ENCODE measurements at regions not wholly inside any gene's neighbourhood (a gene's known extent, or its start where the extent isn't known, plus 50 kb on each side); places are given as distances from the start of the nearest gene placed in this dataset.

DNA sequence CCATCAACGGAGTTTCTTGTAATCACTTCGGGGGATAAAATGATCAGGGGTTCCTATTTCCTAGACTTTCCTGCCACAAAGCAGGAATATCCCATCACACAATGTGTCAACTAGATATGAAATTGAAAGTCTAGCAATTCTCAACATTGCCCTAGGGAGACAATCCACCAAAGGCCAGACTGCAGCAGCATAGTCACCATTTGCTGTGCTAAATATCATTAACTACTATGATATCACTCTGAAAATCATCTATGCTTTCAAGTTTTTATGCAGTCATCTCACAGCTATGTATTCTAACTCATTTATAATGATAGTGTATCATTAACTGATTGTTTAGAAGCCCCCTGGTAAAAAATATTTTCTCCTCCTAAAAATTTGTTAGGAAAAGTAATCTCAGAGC is 342.6 kb upstream of the CDH6 start:
- TF ChIP-seq, protein P1, sequence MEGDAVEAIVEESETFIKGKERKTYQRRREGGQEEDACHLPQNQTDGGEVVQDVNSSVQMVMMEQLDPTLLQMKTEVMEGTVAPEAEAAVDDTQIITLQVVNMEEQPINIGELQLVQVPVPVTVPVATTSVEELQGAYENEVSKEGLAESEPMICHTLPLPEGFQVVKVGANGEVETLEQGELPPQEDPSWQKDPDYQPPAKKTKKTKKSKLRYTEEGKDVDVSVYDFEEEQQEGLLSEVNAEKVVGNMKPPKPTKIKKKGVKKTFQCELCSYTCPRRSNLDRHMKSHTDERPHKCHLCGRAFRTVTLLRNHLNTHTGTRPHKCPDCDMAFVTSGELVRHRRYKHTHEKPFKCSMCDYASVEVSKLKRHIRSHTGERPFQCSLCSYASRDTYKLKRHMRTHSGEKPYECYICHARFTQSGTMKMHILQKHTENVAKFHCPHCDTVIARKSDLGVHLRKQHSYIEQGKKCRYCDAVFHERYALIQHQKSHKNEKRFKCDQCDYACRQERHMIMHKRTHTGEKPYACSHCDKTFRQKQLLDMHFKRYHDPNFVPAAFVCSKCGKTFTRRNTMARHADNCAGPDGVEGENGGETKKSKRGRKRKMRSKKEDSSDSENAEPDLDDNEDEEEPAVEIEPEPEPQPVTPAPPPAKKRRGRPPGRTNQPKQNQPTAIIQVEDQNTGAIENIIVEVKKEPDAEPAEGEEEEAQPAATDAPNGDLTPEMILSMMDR (IDR thresholded peaks at IDR 0.05; ENCODE audit: control insufficient read depth, insufficient read depth, low read depth, low read length, missing control alignments) = no peak
- H3K4me3 ChIP-seq (ENCODE audit: control insufficient read depth, low read depth, low read length) = no peak overlapping the region
- no peak for DNase-seq (ENCODE audit: low read depth)

- H3K4me3 ChIP-seq (ENCODE audit: control insufficient read depth, low read depth, low read length) = no peak overlapping the region
- TF ChIP-seq, protein P1 (IDR thresholded peaks at IDR 0.05; ENCODE audit: control insufficient read depth, insufficient read depth, low read depth, low read length, missing control alignments) = no peak
- DNase-seq (ENCODE audit: low read depth) = no peak
These were observed 343.4 kb upstream of the CDH6 start for GRCh38 chr5:30849931-30850710.

- DNase-seq (ENCODE audit: low read depth) = no peak
- TF ChIP-seq, protein P1 (IDR thresholded peaks at IDR 0.05; ENCODE audit: control insufficient read depth, insufficient read depth, low read depth, low read length, missing control alignments) = no peak
These were observed 347.3 kb upstream of the CDH6 start for GRCh38 chr5:30846171-30846570.

DNA sequence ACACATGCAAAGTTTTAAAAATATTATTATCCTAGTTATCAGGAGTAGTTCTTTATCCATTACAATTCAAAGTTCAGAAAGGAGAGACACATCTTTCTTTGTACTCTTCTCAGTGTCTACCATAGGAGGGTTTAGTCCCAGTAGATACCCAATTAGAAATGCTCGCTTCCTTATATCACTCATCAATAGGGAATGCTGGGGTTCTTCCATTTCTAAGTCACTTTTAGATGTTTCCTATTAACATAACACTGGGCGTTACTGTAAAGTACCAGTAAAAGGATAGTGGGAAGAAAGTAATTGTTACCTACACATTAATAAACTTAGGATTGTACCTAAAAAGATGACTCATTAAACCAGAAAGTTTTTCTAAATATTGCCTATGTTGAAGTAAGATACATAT is 348.3 kb upstream of the CDH6 start:
- H3K4me3 ChIP-seq (ENCODE audit: control insufficient read depth, low read depth, low read length) = no peak overlapping the region
- TF ChIP-seq, protein P1 (IDR thresholded peaks at IDR 0.05; ENCODE audit: control insufficient read depth, insufficient read depth, low read depth, low read length, missing control alignments) = no peak
- DNase-seq (ENCODE audit: low read depth) = no peak

More at GRCh38 chr5:30846171-30846570, 347.3 kb upstream of the CDH6 start:
- no peak overlapping the region for H3K4me3 ChIP-seq (ENCODE audit: control insufficient read depth, low read depth, low read length)

DNA sequence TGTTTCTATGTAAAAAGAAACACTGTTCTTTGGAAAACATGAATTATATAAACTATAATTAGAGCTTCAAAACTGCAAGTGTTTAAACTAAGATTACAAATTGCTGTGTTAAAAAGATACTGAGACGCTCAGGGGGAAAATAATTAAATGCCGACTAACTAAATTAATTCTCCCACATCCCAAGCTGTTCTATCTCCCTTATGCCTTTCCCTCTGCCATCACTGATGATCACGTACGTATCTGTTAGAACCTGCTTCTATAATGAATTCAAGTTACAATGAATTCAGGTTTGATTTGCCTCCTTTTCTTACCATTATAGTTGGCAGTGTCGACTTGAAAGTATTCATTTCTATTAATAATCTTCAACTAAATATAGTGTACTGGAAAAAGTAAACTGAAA is 349.9 kb upstream of the CDH6 start:
- no peak overlapping the region for H3K4me3 ChIP-seq (ENCODE audit: control insufficient read depth, low read depth, low read length)
- TF ChIP-seq, protein P1 (IDR thresholded peaks at IDR 0.05; ENCODE audit: control insufficient read depth, insufficient read depth, low read depth, low read length, missing control alignments) = no peak
- no peak for DNase-seq (ENCODE audit: low read depth)

- no peak for DNase-seq (ENCODE audit: low read depth)
- H3K4me3 ChIP-seq (ENCODE audit: control insufficient read depth, low read depth, low read length) = no peak overlapping the region
- TF ChIP-seq, protein P1 (IDR thresholded peaks at IDR 0.05; ENCODE audit: control insufficient read depth, insufficient read depth, low read depth, low read length, missing control alignments) = no peak
These were observed 353.5 kb upstream of the CDH6 start for GRCh38 chr5:30839956-30840355.

Data from AG09309 (cell line).